HG03520 (cell line): ENCODE measurements at regions not wholly inside any gene's neighbourhood (a gene's known extent, or its start where the extent isn't known, plus 50 kb on each side); places are given as distances from the start of the nearest gene placed in this dataset.

Experiments used
- ATAC-seq: cut with Tn5 transposase; IDR thresholded peaks from one replicate; pipeline ENCODE4 v1.9.1; 2021; ENCODE audit warnings: mild to moderate bottlenecking, moderate library complexity; ENCODE audit not compliant: unreplicated experiment

- ATAC-seq, result no peak
Observed at GRCh38 chr6:62672989-62673388, 387.0 kb upstream of the KHDRBS2 start.

DNA sequence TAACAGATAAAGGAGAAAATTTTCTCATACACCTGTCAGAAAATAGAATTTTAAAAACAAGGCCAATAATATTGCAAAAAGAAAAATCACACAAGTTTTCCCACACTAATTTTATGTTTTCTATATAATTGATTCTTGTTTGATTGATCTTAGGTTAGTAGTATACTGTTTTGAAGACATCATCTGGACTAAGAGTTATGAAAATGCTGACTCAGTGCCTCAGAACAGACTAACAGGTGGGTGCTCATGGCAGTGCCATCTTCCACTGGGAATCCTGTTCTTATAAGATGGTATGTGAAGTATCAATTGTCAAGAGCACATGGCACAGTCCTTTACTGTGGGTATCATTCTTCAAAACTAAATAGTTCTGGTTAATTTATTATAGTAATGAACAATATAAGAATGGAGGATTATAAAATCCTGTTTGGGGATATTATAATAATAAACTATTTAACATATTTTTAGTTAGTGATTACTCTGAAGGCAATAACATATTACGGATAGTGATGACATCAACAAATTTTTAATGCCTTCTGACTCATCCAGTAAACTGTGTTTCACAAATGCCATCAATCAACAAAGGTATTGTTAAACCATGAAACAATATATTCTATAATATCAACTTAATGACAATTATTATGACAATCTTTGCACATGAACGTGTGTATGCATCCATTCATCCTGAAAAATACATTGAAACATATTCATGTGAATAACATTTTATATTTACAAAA, 384.6 kb upstream of the KHDRBS2 start:
- ATAC-seq, result no peak

DNA sequence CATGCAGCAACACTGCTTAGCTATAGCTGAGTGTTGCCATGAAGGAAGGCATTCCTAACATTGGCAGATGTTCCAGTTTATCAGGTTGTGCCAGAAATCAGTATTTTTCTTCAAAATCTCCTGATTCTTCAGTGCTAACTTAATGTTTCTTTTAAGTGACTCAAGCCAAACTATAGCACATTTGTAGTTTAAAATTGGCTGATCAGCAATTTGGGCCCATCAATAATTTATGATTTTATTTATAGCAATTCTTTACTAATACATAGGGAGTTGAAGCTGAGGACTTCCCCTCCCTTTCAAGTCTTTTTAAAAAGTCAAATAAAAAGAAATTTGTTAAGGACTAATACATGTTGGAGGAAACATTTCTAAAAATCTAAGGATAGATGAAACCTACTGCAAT, 383.8 kb upstream of the KHDRBS2 start:
- ATAC-seq, result no peak

- no peak for ATAC-seq
Observed at GRCh38 chr6:62652692-62653328, 366.8 kb upstream of the KHDRBS2 start.

DNA sequence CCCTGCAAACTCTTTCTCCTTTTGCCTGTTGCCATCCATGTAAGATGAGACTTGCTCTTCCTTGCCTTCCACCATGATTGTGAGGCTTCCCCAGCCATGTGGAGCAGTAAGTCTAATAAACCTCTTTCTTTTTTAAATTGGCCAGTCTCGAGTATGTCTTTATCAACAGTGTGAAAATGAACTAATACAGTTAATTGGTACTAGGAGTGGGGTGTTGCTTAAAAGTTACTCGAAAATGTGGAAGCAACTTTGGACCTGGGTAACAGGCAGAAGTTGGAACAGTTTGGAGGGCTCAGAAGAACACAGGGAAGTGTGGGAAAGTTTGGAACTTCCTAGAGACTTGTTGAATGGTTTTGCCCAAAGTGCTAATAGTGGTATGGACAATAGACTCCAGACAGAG, 359.2 kb upstream of the KHDRBS2 start:
- no peak for ATAC-seq

GRCh38 chr6:62640749-62641148, 354.7 kb upstream of the KHDRBS2 start:
- ATAC-seq, result no peak

DNA sequence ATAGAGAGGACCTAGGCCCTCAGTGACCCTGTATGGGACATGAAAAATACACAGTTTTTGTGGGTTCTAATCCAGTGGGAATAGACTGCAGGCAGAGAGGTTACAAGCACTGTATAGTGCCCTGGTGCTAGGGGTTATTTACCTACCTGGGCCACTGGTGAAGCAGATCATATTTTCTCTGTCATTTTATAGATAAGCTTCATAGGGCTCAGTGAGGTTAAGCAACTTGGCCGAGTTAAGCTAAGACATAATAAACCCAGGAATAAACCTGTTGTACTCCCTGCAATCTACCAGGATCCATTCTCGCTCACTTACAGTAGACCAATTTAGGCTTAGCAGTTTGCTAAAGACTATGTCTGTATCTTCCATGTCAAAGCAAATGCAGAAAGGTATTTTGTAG, 340.6 kb upstream of the KHDRBS2 start:
- ATAC-seq, result no peak

- ATAC-seq, result no peak
Observed at GRCh38 chr6:62623846-62624532, 338.0 kb upstream of the KHDRBS2 start.

DNA sequence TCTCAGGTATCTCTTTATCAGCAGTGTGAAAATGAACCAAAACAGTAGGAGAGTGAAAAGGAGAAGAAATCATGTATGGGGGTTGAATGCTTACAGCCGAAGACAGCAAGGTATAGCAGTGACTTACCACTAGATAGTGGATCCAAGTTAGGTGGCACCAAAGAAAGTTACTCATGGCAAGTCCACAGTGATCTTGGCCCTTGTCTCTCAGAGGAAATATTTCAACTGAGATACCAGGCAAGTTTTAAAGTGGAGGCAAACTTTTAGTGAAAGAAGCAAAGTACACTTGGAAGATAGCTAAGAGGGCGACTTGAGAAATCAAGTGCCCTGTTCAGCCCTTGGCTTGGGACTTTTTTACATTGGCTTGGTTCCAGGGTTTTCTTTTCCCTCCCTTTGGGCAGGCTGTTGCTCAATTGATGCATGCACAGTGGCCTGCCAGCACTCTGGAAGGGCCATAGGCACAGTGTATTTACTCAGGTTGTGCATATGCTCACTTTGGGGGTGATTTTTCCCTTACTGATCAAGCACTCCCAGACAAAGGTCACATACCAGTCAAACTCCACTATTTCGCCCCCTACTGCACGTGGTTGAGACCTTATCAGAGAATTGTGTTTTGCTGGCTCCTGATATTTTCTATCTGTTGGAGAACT, 329.5 kb upstream of the KHDRBS2 start:
- ATAC-seq, result no peak

DNA sequence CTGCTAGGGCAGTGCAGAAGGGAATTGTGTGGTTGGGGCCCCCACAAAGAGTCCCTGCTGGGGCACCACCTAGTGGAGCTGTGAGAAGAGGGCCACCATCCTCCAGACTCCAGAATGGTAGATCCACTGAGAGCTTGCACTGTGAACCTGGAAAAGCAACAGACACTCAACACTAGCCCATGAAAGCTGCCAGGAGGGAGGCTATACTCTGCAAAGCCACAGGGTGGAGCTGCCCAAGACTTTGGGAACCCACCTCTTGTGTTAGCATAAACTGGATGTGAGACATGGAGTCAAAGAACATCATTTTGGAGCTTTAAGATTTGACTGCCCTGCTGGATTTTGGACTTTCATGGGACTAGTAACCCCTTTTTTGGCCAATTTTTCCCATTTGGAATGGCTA, 328.4 kb upstream of the KHDRBS2 start:
- ATAC-seq, result no peak

DNA sequence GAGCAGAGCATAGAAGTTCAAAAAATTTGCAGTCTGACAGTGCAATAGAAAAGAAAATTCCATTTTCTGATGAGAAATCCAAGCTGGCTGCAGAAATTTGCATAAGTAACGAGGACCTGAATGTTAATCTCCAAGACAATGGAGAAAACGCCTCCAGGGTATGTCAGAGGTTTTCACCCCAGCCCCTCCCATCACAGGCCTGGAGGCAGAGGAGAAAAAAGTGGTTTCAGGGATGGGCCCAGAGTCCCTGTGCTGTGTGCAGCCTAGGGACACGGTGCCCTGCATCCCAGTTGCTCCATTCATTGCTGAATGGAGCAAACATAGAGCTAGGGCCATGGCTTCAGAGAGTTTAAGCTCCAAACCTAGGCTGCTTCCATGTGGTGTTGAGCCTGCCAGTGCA, 327.9 kb upstream of the KHDRBS2 start:
- no peak for ATAC-seq

DNA sequence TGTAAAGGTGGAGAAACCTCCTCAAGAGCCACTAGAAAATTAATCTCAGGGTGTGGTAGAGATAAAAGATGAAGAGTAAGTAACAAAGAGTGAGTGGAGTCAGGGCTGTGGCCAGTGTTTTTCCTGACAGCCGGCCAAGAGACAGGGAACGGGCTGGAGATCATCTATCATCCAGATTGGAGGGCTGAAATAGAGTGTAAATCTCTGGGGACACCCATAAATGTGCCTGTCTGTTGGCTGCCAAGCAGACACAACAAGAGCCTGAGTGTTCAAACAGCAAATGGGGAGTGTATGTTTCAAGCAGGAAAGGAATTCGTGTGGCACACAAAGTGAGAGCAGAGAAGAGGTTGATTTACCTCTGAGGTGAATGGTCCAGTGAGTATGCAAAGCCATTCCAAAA, 326.4 kb upstream of the KHDRBS2 start:
- ATAC-seq, result no peak

DNA sequence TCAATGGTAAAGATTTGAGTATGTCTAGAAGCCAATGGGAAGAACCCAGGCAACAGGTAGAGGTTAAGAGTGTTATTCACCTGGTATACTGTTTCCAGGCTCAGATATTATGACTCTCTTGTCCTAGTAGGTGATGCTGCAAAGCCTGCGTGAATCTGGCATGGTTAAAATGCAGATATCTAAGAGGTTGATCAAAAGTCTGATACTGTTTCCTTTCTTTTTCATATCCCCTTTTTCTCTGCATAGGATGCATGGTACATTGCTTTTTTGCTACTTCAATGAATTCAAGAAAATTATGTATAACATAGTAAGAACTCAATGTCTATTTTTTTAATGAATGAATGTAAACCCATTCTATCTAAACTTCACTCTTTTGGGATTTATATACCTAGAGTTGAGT, 284.3 kb upstream of the KHDRBS2 start:
- ATAC-seq, result no peak

DNA sequence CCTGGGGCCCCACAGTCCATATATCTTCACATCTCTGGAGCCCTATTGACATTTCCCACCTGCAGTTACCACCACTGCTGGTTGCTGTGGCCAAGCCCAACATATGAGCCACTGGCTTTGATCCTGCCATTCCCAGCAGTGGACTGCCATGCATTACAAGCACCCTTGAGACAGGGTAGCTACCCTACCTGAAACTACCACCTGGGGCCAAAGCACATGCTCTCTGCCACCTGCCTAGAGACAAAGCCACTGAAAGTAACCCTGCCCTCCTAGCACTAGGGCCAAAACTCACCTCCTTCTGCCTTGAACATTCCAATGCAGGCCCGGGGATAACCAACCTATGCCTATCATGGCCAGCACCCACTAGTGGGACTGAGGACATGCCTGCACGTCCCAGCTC, 255.5 kb upstream of the KHDRBS2 start:
- no peak for ATAC-seq

DNA sequence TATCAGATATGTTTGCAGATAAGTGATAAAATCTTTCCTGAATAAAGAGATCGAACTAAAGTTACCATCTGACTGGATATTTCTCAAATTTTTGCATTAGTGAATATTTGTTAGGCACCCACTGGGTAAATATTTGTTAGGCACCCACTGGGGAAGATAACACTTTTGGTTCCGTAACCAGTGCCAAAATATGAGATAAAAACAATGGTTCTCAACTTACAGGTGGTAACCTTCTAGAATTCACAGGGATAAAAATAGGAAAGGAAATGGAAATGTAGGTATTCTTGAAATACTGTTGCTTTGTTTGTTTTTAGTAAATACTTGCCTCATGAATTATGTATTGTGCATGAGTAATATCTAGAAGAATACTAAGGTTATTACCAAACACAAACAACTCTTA, 245.0 kb upstream of the KHDRBS2 start:
- no peak for ATAC-seq

DNA sequence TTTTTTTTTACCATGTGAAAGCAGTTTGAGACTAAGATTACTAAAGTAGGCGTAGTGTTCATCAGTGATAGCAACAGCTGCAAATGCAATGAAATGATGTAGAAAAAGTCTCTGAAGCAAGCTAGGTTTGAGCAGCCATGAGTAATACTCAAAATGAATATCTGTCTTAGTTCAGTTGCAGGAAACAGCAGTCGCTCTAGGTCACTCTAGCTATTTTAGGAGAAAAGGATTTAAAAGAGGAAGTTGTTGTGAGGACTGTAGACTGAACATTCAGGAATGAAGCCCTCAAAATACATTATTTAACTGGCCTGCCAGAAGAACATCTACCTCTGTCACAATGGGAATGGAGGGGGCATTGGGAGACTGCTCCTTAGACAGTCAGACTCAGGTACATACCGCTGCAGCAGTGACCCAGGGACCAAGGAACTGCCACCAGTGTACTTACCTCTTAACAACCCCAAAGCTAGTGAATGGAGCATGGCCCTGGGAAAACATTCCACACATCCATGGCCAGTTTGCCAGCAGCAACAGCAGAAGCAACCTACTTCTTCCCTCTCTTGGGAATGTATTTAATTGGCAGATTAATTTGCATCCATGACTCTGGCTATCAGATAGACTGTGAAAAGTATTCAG, 243.0 kb upstream of the KHDRBS2 start:
- no peak for ATAC-seq

- no peak for ATAC-seq
Observed at GRCh38 chr6:62523630-62524029, 237.6 kb upstream of the KHDRBS2 start.

DNA sequence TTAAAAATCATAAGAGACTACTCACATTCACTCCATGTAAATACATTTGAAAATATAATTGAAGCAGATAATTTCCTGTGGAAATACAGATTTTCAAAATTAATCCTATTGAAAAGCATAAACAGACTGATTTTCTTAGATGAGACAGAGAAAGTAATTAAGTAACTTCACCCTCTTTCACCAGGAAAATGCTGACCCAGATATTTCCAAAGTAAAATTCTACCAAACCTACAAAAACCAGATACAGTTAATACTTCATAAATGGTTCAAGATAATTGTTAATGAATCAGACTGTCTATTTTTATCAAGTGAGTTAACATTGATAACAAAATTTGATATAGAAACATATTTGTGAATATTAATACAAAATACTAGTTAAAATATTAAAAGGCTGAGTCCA, 233.5 kb upstream of the KHDRBS2 start:
- no peak for ATAC-seq

DNA sequence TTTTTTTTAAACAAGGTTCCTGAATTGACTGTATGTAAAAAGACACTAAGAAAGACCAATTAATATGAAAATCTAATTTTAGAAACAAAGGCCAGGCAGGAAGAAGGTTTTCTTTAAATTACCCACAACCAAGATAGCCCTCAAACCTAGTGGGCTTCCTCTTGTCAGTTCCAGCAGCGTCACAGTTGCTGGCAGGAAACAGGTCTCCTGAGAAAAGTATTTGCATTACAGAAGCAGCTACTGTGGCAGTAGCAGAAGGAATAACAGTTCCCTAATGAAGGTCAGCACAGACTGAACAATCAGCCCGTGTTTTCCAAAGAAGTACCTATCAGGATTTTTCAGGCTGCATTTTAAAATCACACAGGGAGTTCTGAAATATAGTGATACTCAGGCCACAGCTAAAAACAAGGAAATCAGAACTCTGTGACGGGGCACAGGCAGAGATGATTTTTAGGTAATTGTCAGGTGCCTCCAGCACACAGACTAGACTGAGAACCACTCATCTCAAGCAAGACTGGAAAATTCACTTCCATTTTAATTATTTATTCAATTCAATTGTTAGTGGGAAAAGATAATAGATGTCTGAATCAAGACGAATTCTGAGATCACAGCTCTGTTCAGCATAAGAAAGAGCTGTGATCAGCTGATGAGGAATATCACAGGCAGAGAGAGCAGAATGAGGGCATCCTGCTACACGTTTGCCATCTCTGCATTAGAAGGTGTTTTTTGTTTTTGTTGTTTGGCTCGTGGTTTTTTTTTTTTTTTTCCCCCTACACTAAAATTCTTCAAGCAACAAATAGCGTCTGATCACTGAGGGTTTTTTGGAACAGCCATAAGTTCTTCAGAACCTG, 230.5 kb upstream of the KHDRBS2 start:
- ATAC-seq, result no peak

DNA sequence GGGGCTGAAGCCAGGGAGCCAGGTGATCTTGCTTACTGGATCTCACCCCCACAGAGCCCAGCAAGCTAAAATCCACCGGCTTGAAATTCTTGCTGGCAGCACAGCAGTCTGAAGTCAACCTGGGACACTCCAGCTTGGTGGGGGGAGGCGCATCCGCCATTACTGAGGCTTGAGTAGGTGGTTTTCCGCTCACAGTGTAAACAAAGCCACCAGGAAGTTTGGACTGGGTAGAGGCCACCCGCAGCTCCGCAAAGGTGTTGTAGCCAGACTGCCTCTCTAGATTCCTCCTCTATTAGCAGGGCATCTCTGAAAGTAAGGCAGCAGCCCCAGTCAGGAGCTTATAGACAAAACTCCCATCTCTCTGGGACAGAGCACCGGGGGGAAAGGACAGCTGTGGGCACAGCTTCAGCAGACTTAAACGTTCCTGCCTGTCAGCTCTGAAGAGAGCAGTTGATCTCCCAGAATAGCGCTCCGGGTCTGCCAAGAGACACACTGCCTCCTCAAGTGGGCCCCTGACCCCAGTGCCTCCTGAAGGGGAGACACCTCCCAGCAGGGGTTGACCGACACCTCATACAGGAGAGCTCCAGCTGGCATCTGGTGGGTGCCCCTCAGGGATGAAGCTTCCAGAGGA, 206.3 kb upstream of the KHDRBS2 start:
- ATAC-seq, result no peak
